ENCODE measurements at regions not wholly inside any gene's neighbourhood (a gene's known extent, or its start where the extent isn't known, plus 50 kb on each side); places are given as distances from the start of the nearest gene placed in this dataset.

DNA sequence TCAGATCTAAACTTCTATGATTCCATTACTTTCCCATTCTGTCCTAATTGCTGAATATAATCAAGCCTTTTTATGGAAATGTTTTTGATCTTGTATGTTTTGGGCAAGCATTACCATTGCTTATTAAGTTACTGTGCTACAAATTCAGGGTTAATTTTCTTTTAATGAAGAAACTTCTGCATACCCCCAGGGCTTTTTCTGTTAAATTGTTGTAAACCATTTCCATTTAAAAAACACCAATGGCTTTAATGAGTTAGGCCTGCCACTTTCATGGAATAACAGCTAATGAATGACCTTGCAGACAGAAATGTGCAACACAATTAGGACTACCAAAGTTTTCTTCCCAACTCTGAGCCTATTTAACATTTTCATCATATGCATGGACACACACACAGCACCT lies 150.0 kb downstream of the DIPK2A start:
- Mint-ChIP-seq H3K27me3 (ENCODE audit: insufficient read depth, low read depth, poor library complexity) (peaks cover 2% of the 10 kb centered on the region), H3K36me3 (ENCODE audit: low read depth) (peaks cover 9% of the 10 kb centered on the region; the same call in 1 of the 3 replicates), H3K27ac (no peak overlapping the region), H3K4me3 (no peak overlapping the region), H3K9me3 (peaks cover 8% of the 10 kb centered on the region; the same call in 2 of the 3 replicates), H3K4me1 (peaks cover 21% of the 10 kb centered on the region)
- Histone ChIP-seq H3K27me3 (ENCODE audit: insufficient read depth) (no peaks in the 10 kb centered on the region), H3K4me1 (ENCODE audit: insufficient read depth) (peaks cover 27% of the 10 kb centered on the region), H3F3A (replicated peaks; ENCODE audit: low read depth) (no peaks in the 10 kb centered on the region), H3K4me3 (no peak overlapping the region), H2AFZ (no peak overlapping the region), H4K20me1 (replicated peaks; ENCODE audit: insufficient read depth) (no peaks in the 10 kb centered on the region), H3K27ac (ENCODE audit: low read depth) (no peak overlapping the region), H3K9me2 (ENCODE audit: insufficient read depth) (no peaks in the 10 kb centered on the region), H3K36me3 (ENCODE audit: insufficient read depth) (no peaks in the 10 kb centered on the region), H3K4me2 (0 out of 2 replicates have a peak overlapping the region, but pooled peaks have one; percentile 28), H3K79me2 (replicated peaks; ENCODE audit: insufficient read depth) (no peaks in the 10 kb centered on the region)
- no peak for DNase-seq (ENCODE audit: low spot score)
- TF ChIP-seq NANOG (IDR thresholded peaks at IDR 0.05; ENCODE audit: borderline replicate concordance) (no peak), JUNB (IDR thresholded peaks at IDR 0.05; ENCODE audit: unreplicated experiment) (no peak), POLR2AphosphoS5 (IDR thresholded peaks at IDR 0.05; ENCODE audit: low read depth) (no peak), EZH2phosphoT487 (IDR thresholded peaks at IDR 0.05; ENCODE audit: unreplicated experiment) (no peak), ZNF114 (CRISPR knock-in tag; IDR thresholded peaks at IDR 0.05) (no peak), EZH2 (IDR thresholded peaks at IDR 0.05; ENCODE audit: low read depth, unreplicated experiment) (no peak), ZNF331 (CRISPR knock-in tag; IDR thresholded peaks at IDR 0.05; ENCODE audit: low read depth) (no peak)
- TF ChIP-seq, protein P1, sequence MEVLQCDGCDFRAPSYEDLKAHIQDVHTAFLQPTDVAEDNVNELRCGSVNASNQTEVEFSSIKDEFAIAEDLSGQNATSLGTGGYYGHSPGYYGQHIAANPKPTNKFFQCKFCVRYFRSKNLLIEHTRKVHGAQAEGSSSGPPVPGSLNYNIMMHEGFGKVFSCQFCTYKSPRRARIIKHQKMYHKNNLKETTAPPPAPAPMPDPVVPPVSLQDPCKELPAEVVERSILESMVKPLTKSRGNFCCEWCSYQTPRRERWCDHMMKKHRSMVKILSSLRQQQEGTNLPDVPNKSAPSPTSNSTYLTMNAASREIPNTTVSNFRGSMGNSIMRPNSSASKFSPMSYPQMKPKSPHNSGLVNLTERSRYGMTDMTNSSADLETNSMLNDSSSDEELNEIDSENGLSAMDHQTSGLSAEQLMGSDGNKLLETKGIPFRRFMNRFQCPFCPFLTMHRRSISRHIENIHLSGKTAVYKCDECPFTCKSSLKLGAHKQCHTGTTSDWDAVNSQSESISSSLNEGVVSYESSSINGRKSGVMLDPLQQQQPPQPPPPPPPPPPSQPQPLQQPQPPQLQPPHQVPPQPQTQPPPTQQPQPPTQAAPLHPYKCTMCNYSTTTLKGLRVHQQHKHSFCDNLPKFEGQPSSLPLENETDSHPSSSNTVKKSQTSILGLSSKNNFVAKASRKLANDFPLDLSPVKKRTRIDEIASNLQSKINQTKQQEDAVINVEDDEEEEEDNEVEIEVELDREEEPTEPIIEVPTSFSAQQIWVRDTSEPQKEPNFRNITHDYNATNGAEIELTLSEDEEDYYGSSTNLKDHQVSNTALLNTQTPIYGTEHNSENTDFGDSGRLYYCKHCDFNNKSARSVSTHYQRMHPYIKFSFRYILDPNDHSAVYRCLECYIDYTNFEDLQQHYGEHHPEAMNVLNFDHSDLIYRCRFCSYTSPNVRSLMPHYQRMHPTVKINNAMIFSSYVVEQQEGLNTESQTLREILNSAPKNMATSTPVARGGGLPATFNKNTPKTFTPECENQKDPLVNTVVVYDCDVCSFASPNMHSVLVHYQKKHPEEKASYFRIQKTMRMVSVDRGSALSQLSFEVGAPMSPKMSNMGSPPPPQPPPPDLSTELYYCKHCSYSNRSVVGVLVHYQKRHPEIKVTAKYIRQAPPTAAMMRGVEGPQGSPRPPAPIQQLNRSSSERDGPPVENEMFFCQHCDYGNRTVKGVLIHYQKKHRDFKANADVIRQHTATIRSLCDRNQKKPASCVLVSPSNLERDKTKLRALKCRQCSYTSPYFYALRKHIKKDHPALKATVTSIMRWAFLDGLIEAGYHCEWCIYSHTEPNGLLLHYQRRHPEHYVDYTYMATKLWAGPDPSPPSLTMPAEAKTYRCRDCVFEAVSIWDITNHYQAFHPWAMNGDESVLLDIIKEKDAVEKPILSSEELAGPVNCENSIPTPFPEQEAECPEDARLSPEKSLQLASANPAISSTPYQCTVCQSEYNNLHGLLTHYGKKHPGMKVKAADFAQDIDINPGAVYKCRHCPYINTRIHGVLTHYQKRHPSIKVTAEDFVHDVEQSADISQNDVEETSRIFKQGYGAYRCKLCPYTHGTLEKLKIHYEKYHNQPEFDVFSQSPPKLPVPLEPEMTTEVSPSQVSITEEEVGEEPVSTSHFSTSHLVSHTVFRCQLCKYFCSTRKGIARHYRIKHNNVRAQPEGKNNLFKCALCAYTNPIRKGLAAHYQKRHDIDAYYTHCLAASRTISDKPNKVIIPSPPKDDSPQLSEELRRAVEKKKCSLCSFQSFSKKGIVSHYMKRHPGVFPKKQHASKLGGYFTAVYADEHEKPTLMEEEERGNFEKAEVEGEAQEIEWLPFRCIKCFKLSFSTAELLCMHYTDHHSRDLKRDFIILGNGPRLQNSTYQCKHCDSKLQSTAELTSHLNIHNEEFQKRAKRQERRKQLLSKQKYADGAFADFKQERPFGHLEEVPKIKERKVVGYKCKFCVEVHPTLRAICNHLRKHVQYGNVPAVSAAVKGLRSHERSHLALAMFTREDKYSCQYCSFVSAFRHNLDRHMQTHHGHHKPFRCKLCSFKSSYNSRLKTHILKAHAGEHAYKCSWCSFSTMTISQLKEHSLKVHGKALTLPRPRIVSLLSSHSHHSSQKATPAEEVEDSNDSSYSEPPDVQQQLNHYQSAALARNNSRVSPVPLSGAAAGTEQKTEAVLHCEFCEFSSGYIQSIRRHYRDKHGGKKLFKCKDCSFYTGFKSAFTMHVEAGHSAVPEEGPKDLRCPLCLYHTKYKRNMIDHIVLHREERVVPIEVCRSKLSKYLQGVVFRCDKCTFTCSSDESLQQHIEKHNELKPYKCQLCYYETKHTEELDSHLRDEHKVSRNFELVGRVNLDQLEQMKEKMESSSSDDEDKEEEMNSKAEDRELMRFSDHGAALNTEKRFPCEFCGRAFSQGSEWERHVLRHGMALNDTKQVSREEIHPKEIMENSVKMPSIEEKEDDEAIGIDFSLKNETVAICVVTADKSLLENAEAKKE (CRISPR knock-in tag; IDR thresholded peaks at IDR 0.05): no peak
- TF ChIP-seq, protein P2, sequence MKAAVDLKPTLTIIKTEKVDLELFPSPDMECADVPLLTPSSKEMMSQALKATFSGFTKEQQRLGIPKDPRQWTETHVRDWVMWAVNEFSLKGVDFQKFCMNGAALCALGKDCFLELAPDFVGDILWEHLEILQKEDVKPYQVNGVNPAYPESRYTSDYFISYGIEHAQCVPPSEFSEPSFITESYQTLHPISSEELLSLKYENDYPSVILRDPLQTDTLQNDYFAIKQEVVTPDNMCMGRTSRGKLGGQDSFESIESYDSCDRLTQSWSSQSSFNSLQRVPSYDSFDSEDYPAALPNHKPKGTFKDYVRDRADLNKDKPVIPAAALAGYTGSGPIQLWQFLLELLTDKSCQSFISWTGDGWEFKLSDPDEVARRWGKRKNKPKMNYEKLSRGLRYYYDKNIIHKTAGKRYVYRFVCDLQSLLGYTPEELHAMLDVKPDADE (IDR thresholded peaks at IDR 0.05): no peak
- TF ChIP-seq, protein P3, sequence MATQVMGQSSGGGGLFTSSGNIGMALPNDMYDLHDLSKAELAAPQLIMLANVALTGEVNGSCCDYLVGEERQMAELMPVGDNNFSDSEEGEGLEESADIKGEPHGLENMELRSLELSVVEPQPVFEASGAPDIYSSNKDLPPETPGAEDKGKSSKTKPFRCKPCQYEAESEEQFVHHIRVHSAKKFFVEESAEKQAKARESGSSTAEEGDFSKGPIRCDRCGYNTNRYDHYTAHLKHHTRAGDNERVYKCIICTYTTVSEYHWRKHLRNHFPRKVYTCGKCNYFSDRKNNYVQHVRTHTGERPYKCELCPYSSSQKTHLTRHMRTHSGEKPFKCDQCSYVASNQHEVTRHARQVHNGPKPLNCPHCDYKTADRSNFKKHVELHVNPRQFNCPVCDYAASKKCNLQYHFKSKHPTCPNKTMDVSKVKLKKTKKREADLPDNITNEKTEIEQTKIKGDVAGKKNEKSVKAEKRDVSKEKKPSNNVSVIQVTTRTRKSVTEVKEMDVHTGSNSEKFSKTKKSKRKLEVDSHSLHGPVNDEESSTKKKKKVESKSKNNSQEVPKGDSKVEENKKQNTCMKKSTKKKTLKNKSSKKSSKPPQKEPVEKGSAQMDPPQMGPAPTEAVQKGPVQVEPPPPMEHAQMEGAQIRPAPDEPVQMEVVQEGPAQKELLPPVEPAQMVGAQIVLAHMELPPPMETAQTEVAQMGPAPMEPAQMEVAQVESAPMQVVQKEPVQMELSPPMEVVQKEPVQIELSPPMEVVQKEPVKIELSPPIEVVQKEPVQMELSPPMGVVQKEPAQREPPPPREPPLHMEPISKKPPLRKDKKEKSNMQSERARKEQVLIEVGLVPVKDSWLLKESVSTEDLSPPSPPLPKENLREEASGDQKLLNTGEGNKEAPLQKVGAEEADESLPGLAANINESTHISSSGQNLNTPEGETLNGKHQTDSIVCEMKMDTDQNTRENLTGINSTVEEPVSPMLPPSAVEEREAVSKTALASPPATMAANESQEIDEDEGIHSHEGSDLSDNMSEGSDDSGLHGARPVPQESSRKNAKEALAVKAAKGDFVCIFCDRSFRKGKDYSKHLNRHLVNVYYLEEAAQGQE (IDR thresholded peaks at IDR 0.05; ENCODE audit: unreplicated experiment): no peak
- no peak for ATAC-seq
